Colonic mucosa (tissue), 4 donors: ENCODE measurements at regions not wholly inside any gene's neighbourhood (a gene's known extent, or its start where the extent isn't known, plus 50 kb on each side); places are given as distances from the start of the nearest gene placed in this dataset.

Experiments used
- DNase-seq: peaks from one replicate; pipeline ENCODE4 v3.0.0-alpha.2; 2020
- H3K27ac ChIP-seq: fragments of 200-600 bp; one replicate; pipeline ENCODE4 v1.8.0; 2021
- H3K27me3 ChIP-seq: fragments of 200-600 bp; one replicate; pipeline ENCODE4 v1.8.0; 2021
- H3K36me3 ChIP-seq: fragments of 200-600 bp; one replicate; pipeline ENCODE4 v1.8.0; 2021
- H3K4me1 ChIP-seq: fragments of 200-600 bp; one replicate; pipeline ENCODE4 v1.8.0; 2021; ENCODE audit warnings: mild to moderate bottlenecking
- H3K4me3 ChIP-seq: fragments of 200-600 bp; one replicate; pipeline ENCODE4 v1.8.0; 2021
- H3K9ac ChIP-seq, 2 donors: one replicate each; pipeline ENCODE4 v1.7.0; 2013; ENCODE audit warnings: control low read depth in 2 of 2, low read depth in 2 of 2, low read length in 2 of 2
- H3K9me3 ChIP-seq: fragments of 200-600 bp; one replicate; pipeline ENCODE4 v1.8.0; 2021
- CTCF ChIP-seq: fragments of 200-600 bp; IDR thresholded peaks from one replicate; pipeline ENCODE4 v1.8.0; 2022; ENCODE audit warnings: antibody characterized with exemption, mild to moderate bottlenecking
- intact Hi-C: fragments of 100-400 bp; cut with DNase I; formaldehyde crosslinking; loops from one replicate; pipeline ENCODE4 v1.14.1; 2022
- donor health status: healthy.
- donor health status: DM: no; HTN: no; CAD: no.
- donor health status: DM: no; HTN: no; CAD: no.

GRCh38 chr15:87300146-87300545, 956.4 kb downstream of the NTRK3 start:
- intact Hi-C loops, result no loop called here
- no peaks in the 10 kb centered on the region for H3K4me1 ChIP-seq
- H3K36me3 ChIP-seq, result no peaks in the 10 kb centered on the region
- no peaks in the 10 kb centered on the region for H3K9me3 ChIP-seq
- H3K9ac ChIP-seq, result no peak overlapping the region
- no peak overlapping the region for H3K4me3 ChIP-seq
- no peak for TF ChIP-seq CTCF
- no peaks in the 10 kb centered on the region for H3K27me3 ChIP-seq
- H3K27ac ChIP-seq, result no peak overlapping the region
- no peak for DNase-seq

- Histone ChIP-seq H3K36me3 (no peaks in the 10 kb centered on the region), H3K4me3 (no peak overlapping the region), H3K27me3 (no peaks in the 10 kb centered on the region), H3K27ac (no peak overlapping the region), H3K4me1 (no peaks in the 10 kb centered on the region), H3K9me3 (no peaks in the 10 kb centered on the region), H3K9ac (no peak overlapping the region)
- TF ChIP-seq CTCF, result no peak
- intact Hi-C loops, result no loop called here
- DNase-seq, result no peak
Observed at GRCh38 chr15:87294854-87295253, 961.7 kb downstream of the NTRK3 start.

- no peak for DNase-seq
- H3K4me1 ChIP-seq, result no peaks in the 10 kb centered on the region
- H3K9ac ChIP-seq, result no peak overlapping the region
- intact Hi-C loops, result no loop called here
- H3K36me3 ChIP-seq, result no peaks in the 10 kb centered on the region
- H3K27me3 ChIP-seq, result no peaks in the 10 kb centered on the region
- H3K9me3 ChIP-seq, result no peaks in the 10 kb centered on the region
- TF ChIP-seq CTCF, result no peak
- no peak overlapping the region for H3K4me3 ChIP-seq
- no peak overlapping the region for H3K27ac ChIP-seq
Observed at GRCh38 chr15:87293031-87293430, 963.5 kb downstream of the NTRK3 start.

- H3K9me3 ChIP-seq, result no peaks in the 10 kb centered on the region
- H3K27ac ChIP-seq, result no peak overlapping the region
- no peaks in the 10 kb centered on the region for H3K4me1 ChIP-seq
- H3K9ac ChIP-seq, result no peak overlapping the region
- no peaks in the 10 kb centered on the region for H3K36me3 ChIP-seq
- no peaks in the 10 kb centered on the region for H3K27me3 ChIP-seq
- TF ChIP-seq CTCF, result no peak
- H3K4me3 ChIP-seq, result no peak overlapping the region
- no peak for DNase-seq
- intact Hi-C loops, result no loop called here
Observed at GRCh38 chr15:87287156-87287555, 969.4 kb downstream of the NTRK3 start.

- no peak for TF ChIP-seq CTCF
- intact Hi-C loops, result no loop called here
- H3K9me3 ChIP-seq, result no peaks in the 10 kb centered on the region
- no peaks in the 10 kb centered on the region for H3K36me3 ChIP-seq
- no peak overlapping the region for H3K4me3 ChIP-seq
- no peak overlapping the region for H3K27ac ChIP-seq
- no peaks in the 10 kb centered on the region for H3K4me1 ChIP-seq
- no peak for DNase-seq
- no peaks in the 10 kb centered on the region for H3K27me3 ChIP-seq
- no peak overlapping the region for H3K9ac ChIP-seq
Observed at GRCh38 chr15:87269566-87269965, 987.0 kb downstream of the NTRK3 start.

- TF ChIP-seq CTCF, result no peak
- H3K9me3 ChIP-seq, result no peaks in the 10 kb centered on the region
- H3K4me1 ChIP-seq, result no peaks in the 10 kb centered on the region
- no peaks in the 10 kb centered on the region for H3K36me3 ChIP-seq
- no peak overlapping the region for H3K9ac ChIP-seq
- no peak overlapping the region for H3K4me3 ChIP-seq
- no peaks in the 10 kb centered on the region for H3K27me3 ChIP-seq
- no peak for DNase-seq
- no peak overlapping the region for H3K27ac ChIP-seq
- intact Hi-C loops, result no loop called here
Observed at GRCh38 chr15:87268675-87269074, 987.9 kb downstream of the NTRK3 start.
